GOT3 (cell line): ENCODE measurements at regions not wholly inside any gene's neighbourhood (a gene's known extent, or its start where the extent isn't known, plus 50 kb on each side); places are given as distances from the start of the nearest gene placed in this dataset.

Experiments
- DNase-seq: peaks from one replicate; lab custom pipeline; 2025; ENCODE audit warnings: mixed read lengths; lab: John Stamatoyannopoulos, UW

DNA sequence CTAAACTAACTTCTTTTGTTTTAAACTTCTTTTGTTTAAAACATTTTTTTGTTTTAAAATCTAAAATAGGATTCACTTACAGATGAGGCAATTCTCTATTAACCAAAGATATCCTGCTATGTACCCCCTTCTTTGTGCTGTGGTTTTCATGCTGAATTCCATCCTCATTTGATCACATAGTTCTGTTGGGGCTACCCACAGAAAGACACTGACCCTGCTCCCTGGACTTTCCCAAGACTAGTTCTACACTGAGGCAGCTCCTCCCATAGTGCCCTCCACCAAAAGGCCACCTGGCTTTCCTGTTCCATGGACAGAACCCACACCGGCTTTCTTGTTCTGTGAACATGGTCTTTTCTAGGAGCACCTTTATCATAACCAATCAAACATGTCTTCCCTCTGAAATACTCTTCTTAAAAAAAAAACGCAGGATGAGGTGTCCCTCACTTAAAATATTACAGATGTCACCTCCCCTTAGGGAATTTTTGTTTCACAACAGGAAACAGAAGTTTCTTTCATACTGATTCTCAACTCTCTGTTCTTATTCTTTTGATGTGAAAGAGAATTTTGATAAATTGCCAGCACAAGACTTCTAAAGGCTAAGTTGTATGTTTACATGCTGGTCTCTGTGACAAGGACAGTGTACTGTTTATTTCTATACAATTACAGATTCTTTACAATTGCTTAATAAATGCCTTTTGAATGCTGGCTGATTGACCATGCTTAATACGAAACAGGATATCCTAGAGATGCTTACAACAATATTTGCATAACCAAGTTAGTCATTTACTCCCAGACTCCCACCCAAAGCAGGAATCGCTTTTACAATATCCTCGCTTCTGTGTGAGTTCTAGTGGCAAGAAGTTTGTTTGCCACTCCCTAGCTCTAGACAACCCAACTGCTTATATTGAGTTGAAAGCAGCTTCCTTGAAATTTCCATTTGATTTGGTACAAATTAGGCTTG lies 300.4 kb downstream of the DTWD2 start:
- DNase-seq: no peak

DNA sequence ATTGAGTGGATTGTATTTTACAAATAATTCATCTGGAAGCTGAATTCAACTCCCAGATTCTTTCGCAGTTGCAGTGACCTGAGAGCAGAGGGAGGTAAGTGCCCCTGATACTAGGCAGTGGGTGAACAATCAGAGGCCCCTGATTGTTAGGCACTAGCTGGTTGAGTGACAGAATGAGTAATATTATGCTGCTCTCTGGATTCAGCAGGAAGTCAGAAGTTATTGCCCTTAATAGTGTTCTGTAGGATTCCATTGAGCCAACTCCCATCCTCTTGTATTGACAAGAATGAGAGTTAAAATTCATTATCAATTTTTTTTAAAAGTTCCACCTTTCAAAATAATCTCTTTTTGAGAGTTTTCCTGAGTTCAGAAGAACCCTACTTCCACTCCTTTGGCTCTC lies 301.2 kb downstream of the DTWD2 start:
- DNase-seq: no peak

DNA sequence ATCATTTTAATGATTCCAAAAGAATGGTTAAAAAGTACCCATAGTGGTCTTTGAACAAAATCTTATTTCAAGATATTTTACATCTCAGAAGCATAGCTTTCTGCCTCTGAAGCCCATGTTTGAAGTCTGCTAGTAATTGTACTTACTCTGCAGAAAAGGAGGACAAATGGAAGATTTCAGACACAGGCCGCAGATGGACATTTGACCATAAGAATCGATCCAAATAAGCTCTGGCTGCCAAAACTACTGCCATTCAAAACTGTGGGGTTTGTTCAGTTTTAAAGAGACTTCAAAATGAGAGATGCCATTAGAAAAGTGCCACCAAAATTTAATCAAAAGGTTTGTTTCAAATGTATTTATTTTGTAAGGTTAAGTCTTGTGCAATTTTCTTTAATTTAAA lies 306.7 kb downstream of the DTWD2 start:
- no peak for DNase-seq

DNA sequence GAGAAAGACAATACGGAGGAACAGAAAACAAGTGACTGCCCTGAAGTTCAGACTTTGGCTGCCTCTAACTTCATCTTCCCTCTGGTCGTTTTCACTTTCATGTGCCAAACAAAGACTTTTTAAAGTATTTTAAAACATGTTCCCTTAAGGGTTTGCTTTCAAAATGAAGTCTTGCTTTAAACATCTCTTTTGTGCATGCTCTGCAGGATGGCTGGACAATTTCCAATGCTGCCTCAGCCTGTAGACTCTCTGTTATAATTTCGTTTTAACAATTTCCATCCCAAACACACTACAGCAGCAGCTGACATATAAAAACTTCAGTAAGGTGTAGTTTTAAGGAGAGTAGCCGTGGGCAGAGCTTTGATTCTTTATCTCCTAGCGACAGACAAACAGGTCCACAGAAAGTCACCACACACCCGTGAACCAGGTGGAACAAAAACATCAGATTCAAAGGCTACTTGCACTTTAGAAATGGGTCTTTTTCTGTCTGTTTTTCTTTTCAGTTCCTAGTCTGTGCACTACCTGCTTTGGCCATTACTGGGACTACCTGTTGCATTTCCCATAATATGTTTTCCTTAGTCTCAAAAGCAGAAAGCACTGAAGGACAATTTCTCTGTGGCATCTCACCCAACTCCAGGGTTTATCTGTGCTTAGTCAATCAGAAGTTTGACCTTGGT lies 308.9 kb downstream of the DTWD2 start:
- DNase-seq: no peak

DNA sequence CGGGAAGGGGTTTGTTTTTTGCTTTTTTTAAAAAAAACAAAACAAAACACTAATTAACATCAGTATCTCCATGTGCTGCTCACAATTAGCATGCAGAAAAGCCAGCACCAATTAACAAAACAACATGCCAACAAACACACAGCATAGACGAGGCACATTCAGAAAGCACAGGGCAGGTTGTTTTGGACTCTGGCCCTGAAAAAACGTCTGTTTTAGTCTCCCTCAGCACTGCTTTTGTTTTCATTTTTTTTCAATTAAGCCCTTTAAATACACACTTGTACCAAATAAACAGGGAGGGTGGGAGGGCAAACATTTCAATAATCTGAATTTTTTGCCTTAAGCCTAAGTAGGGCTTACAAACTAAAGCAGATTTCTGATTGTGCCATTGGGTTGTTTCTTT lies 309.6 kb downstream of the DTWD2 start:
- no peak for DNase-seq

DNA sequence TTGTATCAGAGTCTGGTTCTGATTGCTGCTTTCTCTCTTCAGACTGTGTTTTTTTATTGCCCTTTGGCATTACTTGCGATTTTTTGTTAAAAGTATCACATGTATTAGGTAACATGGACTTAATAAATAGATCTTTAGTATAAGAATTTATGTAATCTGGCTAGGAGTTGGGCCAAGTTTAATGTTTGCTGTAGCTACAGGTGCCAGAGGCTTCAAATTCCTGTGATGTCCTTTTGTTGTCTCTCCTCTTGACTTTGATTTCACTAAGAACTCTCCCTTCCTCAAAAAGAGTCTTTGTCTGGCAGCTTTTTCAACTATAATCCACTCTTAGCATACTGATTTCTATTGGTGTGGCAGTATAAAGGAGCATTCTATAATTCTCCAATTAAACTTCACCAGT lies 313.1 kb downstream of the DTWD2 start:
- no peak for DNase-seq

DNA sequence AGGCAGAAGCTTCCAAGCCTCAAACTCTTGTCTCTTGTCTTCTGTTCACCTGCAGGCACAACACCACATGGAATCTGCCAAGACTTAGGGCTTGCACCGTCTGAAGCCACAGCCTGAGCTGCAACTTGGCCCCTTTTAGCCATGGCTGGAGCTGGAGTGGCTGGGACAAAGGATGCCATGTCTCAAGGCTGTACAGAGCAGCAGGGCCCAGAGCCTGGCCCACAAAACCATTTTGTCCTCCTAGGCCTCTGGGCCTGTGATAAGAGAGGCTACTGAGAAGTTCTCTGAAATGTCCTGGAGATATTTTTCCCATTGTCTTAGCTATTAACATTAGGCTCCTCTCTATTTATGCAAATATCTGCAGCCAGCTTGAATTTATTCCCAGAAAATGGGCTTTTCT lies 330.8 kb downstream of the DTWD2 start:
- DNase-seq: no peak

DNA sequence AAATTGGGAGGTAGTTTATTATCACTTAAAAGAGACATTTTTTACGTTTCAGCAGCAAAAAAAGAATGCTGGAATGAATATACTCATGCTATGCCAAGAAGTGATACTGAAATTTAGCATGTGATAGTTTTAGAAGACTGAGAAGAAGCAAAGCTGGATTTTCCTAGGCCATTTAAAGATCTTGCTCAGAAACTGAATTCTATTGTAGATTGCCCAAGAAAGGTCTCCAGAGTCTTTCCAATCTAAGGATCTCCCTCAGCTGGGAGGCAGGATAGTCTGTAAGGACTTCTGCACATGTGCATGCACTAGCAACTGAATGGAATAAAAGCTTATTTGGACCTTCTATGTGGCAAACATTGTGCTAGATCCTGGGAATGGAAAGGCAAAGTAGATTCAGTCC lies 334.5 kb downstream of the DTWD2 start:
- DNase-seq: no peak

DNA sequence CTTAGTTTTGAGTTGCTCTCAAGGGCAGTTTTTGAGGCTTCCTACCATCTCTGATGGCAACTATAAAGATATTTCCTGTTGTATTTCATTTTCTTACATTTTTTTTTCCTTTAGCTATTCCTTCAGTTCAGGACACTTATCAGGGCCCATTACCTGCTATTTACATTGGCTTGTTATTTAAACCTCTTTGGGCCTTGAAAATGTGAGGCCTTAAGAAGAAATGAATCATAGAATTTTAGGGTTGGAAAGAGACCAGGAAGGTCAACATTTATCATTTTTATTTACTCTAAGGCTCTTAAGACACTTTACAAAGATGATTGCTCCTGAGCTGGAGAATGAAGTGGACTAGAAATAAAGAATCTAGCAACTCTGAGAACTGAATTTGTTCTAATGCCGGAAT lies 335.2 kb downstream of the DTWD2 start:
- DNase-seq: no peak

DNA sequence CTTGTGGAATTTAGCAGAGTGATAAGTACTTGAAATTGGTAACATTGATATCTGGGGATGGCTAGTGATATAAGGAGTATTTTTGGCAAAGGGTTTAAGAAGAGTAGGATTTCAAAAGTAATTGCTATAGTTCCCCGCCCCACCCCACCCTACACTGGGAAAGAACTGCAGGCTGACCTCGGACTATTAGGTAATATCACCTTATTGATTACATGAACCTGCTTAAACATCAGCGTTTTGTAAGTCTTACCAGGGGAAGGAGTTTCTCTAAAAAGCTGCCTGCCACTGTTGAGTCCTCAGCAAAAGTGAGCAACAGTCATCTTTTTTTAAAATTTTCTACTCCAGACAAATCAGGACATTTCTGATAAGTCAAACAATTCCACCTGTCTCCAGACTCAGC lies 337.3 kb downstream of the DTWD2 start:
- no peak for DNase-seq

DNA sequence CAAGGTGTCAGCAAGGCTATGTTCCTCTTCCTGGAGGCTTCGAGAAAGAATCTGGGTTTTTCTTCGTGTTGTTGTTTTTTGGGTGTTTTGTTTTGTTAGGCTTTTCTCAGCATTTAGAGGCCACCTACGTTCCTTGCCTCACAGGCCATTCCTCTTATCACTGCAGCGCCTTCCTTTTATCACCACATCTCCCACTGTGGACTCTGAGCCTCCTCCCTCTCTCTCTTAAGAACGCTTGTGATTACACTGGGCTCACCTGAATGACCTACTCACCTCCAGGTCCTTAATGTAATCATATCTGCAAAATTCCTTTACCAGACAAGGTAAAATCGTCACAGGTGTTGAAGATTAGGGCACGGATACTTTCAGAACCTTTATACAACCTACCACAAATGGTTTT lies 340.8 kb downstream of the DTWD2 start:
- DNase-seq: no peak

DNA sequence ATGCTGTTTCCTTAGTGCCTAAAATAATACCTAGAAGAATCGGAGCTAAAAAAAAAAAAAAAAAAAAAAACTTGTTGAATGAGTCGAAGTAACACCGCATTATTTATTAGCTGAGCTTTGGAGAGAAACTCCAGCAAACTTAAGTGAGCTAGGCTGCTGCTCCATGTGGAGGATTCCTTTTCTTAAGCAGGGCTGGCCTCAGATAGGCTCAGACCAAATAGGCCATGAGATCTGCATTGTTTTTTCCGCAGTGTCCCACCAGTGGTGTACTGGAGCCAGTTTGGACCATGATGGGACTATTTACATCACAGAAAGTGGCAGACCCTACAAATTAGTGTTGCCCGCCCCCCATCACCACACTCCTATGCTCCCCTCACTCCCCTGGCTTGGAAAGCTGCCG lies 341.4 kb downstream of the DTWD2 start:
- no peak for DNase-seq

DNA sequence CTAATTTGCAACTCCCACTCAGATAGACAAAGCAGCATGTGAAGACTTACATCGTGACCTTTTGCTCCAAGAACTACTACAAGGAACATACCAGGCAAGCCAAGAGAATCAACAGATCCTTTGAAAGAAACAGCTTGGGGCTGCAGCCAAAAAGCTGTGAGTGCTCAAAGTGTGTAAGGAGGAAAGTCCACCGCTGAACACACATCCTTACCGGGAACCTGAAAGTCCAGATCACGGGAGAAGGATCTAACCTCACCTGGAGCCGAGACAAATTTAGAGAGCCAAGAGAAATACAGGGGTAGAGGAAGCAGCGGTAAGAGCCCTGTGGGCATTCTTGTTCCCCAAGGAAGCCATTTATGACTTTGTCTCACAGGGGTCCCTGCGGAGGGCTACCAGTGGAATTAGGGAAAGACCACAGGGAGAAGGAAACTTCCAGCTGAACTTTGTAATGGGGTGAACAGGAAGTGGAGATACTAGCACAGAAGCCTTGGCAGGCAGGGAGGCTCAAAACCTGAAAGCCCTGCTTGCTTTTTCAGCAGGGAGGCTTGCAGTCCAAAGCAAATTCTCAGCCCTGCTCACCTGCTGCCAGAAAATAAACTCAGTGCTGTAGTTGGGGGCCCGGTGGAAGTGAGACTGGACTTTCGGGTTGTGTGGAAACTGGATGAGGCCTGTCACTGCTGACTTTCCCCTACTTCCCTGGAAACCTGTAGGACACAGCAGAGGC lies 350.2 kb downstream of the DTWD2 start:
- no peak for DNase-seq

DNA sequence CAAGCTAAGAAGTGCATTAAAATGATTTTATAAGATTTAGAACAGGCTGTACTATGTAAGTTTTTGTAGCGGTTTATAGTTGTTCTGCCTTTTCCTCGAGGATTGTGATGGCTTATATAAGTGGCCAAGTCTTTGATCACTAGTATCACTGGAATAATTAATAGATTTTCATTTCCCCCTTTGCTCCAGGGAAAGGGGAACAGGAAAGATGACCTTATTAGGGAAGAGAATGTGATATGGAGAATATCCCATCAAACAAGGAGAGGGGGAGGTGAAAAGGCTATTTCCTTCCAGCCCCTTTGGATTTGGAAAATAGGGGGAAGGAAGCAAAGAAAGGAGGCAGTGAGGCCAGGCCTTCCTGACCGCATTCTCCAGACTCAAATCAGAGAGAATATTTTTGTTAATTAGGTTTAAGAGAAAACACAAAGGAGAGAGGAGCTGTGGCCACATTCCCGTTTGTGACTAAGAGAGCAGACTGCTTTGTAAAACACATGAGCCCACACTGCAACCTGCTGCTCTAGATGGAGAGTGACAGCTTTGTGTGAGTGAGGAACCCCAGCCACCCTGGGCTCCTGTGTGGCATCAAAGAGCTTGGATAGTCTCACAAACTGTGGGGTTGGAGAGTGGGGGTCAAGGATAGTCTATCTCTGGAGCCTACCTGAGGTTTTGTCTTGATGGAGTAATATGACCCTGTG lies 359.5 kb downstream of the DTWD2 start:
- DNase-seq: no peak

DNA sequence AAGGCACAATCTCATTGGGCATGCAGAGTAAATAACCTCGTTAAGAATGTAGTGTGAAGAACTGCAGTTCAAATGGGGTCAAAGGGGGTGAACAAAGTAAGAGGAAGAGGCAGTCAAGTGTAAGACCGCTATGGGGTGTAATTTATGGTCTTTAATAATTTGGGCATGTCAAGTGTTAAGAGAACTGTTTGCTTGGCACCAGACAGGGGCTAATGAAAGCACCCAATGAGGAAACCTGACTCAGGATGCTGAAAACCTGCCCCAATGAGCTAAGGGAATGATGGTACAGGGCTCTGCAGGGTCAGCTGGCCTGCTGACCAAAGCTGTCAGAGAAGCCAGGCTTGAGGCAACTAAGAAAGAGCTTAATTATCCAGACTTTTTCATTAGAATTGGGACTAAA lies 368.1 kb downstream of the DTWD2 start:
- no peak for DNase-seq

DNA sequence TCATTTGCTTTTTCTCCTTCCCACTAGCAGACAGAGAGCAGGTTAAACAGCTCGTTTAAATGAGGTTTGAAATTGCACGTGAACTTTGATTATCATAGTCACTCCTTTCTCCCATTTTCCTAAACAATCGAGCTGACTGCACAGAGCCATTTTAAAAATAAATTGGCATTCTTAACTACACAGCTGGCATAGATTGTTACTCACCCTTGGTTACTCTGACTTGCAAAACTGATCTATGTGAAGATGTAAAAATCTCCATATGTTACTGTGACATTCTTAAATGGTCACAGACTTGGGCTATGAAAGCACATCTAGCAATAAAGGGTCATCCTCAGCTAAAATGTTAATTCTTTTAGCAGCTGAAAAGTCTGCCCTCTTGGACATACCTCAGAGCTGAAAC lies 368.5 kb downstream of the DTWD2 start:
- DNase-seq: no peak

DNA sequence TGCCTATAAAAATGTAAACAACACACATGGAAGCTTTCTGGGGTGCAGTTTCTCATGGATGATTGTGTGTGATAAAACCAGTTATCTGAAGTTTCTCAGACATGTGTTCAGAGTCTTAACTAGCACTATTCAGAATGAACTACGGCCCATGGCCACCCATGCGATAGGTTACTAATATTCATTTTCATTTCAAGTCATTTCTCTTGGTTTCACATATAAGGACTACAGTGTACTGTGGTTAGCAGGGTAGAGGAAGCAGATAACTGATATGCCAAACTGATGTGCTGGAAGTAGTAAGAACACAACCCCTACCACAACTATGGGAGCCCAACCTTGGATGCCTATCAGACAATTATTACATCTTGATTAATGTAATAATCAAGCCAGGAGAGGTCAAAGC lies 372.1 kb downstream of the DTWD2 start:
- DNase-seq: no peak

DNA sequence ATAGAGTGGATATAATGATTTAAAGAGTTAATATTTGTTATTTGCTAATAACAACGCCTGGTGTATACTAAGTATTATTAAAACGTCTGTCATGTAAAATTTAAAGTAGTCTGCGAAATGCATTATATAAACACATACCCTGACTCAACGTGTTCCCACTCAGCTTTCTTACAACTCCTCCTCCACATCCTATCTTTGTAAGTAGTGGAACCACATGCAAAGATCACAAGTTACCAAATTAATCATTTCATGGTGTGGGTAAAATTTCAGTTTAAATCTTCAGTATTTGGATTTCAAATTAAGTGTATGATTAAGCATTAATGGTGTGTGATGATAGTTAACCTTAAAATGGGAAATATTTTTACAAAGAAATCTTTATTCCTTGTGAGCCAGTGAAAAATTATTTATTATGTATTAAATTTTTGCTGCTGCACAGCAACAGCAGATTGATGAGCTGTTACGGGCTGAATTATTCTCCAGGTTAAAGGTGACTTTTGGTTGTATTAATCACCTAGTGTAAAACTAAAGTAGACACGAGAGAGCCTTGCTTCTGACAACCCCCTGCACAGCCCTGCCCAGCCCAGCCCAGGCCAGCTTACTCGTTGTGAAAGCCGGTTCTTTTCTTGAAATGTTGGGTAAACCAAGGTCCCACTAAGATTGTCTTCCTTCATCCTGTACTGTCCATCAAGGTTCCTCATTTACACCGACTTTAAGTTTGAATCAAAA lies 373.5 kb downstream of the DTWD2 start:
- no peak for DNase-seq

DNA sequence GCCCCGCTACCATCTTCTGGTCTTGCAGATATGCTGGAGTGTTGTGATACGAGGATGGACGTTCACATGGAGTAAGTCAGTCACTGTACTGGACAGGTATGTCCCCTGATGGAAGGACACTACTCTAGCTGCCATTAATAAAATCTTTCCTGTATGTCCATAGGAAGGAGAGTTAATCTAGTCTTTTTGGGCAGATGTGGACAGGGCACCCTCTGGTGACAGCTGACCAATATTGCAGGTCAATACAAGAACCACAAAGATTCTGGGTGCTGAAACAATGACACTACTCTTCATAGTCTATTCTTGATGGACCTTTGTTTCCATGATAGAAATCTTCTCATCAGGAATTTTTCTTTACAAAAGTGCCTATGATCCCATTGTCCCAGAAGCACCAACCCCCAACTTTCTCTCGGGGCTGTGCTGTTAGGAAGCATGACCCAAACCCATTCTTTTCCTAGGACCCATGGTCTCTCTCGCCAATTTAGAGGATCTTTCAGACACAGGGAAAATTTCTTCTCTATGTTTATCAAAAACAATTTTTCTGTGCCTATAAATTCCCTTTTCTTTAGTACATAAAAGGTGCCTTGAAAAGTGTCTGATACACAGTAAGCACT lies 376.9 kb downstream of the DTWD2 start:
- no peak for DNase-seq

DNA sequence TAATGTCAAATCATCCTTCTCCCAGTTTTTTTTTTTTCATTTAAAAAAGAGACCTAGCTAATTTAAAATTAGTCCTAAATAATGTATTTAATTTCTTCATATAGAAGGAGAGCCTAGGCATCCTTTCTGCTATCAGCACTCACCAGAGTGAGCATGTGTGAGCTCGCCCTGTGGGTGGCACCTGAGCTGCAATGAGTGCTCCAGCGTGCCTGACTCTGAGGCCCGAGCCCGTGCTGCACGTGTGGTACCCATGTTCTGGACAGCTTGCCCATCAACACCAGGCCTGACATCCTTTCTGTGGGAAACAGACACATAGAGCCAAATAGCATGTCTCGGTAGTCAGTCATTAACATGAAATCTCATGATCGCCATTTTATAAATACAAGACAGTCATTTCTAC lies 381.4 kb downstream of the DTWD2 start:
- no peak for DNase-seq

DNA sequence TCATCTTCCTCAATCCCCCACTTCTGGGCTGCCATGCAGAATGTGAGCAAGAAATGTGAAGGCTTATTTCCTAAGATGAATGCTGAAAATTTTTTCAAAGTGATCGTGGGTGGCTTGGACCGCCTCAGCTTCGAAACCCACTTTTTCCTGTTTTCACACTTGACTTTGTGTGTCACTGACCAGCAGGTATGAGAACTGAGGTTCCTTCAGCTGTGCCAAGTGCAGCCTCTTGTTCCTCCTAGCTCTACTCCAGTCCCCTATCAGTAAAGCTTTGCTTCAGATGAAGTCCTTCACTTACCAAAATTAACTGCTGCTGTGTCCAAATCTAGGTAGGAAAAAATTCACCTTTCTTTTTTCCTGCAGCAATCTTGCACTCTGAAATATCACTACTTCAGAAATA lies 382.6 kb downstream of the DTWD2 start:
- DNase-seq: no peak
